Smooth muscle cell (in vitro differentiated cells): ENCODE measurements at regions not wholly inside any gene's neighbourhood (a gene's known extent, or its start where the extent isn't known, plus 50 kb on each side); places are given as distances from the start of the nearest gene placed in this dataset.

Experiments
- DNase-seq: peaks from one replicate; lab custom pipeline; 2025; ENCODE audit not compliant: unreplicated experiment; lab: John Stamatoyannopoulos, UW
- H2AFZ ChIP-seq: fragments of 200-600 bp; sonication (generic); 2 replicates; pipeline ENCODE4 v1.6.0; 2016; ENCODE audit warnings: antibody characterized with exemption, low read depth, mild to moderate bottlenecking
- H3F3A ChIP-seq: fragments of 200-600 bp; sonication (generic); 2 replicates; pipeline ENCODE4 v1.6.0; 2017; ENCODE audit warnings: antibody characterized with exemption, low read depth
- H3K27ac ChIP-seq: fragments of 200-600 bp; sonication (generic); 2 replicates; pipeline ENCODE4 v1.5.1; 2016; ENCODE audit warnings: low read depth, mild to moderate bottlenecking
- H3K27me3 ChIP-seq: fragments of 200-600 bp; sonication (generic); 2 replicates; pipeline ENCODE4 v1.6.1; 2016; ENCODE audit warnings: low read depth, mild to moderate bottlenecking
- H3K36me3 ChIP-seq: fragments of 200-600 bp; sonication (generic); 2 replicates; pipeline ENCODE4 v1.5.1; 2016; ENCODE audit warnings: low read depth
- H3K4me1 ChIP-seq: fragments of 200-600 bp; sonication (generic); 2 replicates; pipeline ENCODE4 v1.5.1; 2016; ENCODE audit warnings: low read depth
- H3K4me2 ChIP-seq: fragments of 200-600 bp; sonication (generic); 2 replicates; pipeline ENCODE4 v1.6.0; 2016; ENCODE audit warnings: mild to moderate bottlenecking
- H3K4me3 ChIP-seq: fragments of 200-600 bp; sonication (generic); 2 replicates; pipeline ENCODE4 v1.5.1; 2016; ENCODE audit warnings: mild to moderate bottlenecking
- H3K79me2 ChIP-seq: fragments of 200-600 bp; sonication (generic); 2 replicates; pipeline ENCODE4 v1.6.0; 2016; ENCODE audit warnings: low read depth, mild to moderate bottlenecking
- H3K9ac ChIP-seq: fragments of 200-600 bp; sonication (generic); 2 replicates; pipeline ENCODE4 v1.6.0; 2016; ENCODE audit warnings: low read depth
- H3K9me3 ChIP-seq: fragments of 200-600 bp; sonication (generic); replicated peaks from 2 replicates; pipeline ENCODE4 v1.5.1; 2016; ENCODE audit warnings: low read depth
- H4K20me1 ChIP-seq: fragments of 200-600 bp; sonication (generic); 2 replicates; pipeline ENCODE4 v1.6.0; 2016; ENCODE audit warnings: low read depth
- WGBS: methylation state at CpG from one replicate; pipeline ENCODE4 v1.1.7; 2016; ENCODE audit warnings: low lambda C conversion rate; 5-methylcytosine and 5-hydroxymethylcytosine counted together
- TF ChIP-seq, protein P1 (sequence below): fragments of 200-600 bp; sonication (generic); IDR thresholded peaks from 2 replicates; pipeline ENCODE4 v1.5.1; 2017; ENCODE audit warnings: borderline replicate concordance, mild to moderate bottlenecking, antibody characterized with exemption; ENCODE audit not compliant: insufficient read depth, poor library complexity, severe bottlenecking

DNA sequence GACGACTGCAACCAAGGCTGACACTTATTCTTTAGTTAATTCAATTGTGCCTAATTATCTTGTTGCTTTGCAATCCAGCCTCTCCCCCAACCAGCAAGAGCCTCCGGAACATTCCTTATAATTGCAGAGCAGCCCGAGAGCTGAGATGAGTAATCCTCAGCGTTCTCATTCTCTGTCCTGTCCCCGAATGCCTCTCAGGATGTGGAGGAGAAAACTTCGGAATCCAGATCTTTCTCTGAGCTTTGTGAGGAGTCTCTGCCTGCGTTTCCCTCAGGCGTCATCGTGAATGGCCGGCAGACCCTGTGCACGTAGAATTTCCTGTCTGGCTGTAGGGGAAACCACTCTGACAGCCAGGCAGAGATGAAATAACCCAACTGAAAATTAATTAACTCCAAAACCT lies 160.5 kb upstream of the DIO3 start:
- Histone ChIP-seq H2AFZ (peak overlapping the region; percentile 61), H3K4me1 (peaks cover 9% of the 10 kb centered on the region), H3K4me2 (peak overlapping the region; percentile 66), H3K36me3 (no peaks in the 10 kb centered on the region), H4K20me1 (no peaks in the 10 kb centered on the region), H3K27ac (peak overlapping the region; percentile 55), H3K4me3 (no peak overlapping the region), H3K79me2 (no peaks in the 10 kb centered on the region), H3K9me3 (no peaks in the 10 kb centered on the region), H3F3A (peaks cover 3% of the 10 kb centered on the region), H3K27me3 (no peaks in the 10 kb centered on the region), H3K9ac (no peak overlapping the region)
- 5% methylated on average over 11 of the region's 11 CpGs for WGBS
- DNase-seq, result no peak
- TF ChIP-seq, protein P1, sequence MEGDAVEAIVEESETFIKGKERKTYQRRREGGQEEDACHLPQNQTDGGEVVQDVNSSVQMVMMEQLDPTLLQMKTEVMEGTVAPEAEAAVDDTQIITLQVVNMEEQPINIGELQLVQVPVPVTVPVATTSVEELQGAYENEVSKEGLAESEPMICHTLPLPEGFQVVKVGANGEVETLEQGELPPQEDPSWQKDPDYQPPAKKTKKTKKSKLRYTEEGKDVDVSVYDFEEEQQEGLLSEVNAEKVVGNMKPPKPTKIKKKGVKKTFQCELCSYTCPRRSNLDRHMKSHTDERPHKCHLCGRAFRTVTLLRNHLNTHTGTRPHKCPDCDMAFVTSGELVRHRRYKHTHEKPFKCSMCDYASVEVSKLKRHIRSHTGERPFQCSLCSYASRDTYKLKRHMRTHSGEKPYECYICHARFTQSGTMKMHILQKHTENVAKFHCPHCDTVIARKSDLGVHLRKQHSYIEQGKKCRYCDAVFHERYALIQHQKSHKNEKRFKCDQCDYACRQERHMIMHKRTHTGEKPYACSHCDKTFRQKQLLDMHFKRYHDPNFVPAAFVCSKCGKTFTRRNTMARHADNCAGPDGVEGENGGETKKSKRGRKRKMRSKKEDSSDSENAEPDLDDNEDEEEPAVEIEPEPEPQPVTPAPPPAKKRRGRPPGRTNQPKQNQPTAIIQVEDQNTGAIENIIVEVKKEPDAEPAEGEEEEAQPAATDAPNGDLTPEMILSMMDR, result no peak

DNA sequence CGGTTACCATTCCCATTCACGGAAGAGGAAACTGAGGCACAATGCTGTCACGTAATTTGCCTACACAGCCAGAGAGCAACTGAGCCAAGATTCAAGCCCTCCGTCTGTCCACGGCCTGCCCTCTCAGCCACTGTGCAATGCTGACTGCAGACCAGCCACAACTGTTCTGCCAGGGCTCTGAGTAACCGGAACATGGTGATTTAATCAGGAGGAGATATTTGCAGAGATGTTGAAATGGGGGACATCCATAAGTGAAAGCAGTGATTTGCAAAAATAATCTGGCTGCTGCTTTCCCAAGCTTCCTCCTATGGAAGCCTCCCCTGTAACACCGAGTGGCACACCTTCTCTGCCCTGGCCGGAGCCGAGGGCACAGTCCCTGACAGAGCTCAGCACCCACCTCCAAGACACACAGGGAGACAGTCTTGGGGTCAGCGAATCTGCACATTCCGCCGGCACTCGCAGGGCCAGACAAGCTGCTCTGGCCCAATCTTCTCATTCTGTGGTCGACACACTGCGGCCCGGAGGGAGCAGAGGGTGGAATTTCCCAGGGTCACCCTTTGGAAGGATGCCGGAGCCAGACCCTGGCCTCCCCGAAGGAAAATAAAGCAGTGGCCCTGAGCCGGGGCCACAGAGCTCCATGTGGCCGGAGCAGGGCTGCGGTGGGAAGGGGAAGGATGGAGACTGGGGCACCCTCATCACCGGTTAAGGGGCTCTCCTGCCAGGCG lies 158.2 kb upstream of the DIO3 start:
- 82% methylated on average over 23 of the region's 23 CpGs for WGBS
- Histone ChIP-seq H3K36me3 (no peaks in the 10 kb centered on the region), H3K27ac (peak overlapping the region; percentile 37), H3K4me1 (peaks cover 9% of the 10 kb centered on the region), H3K9me3 (no peaks in the 10 kb centered on the region), H3K4me2 (no peak overlapping the region), H3F3A (peaks cover 3% of the 10 kb centered on the region), H3K27me3 (no peaks in the 10 kb centered on the region), H3K4me3 (no peak overlapping the region), H3K79me2 (no peaks in the 10 kb centered on the region), H3K9ac (no peak overlapping the region), H4K20me1 (no peaks in the 10 kb centered on the region), H2AFZ (no peak overlapping the region)
- no peak for DNase-seq
- TF ChIP-seq, protein P1, result no peak

DNA sequence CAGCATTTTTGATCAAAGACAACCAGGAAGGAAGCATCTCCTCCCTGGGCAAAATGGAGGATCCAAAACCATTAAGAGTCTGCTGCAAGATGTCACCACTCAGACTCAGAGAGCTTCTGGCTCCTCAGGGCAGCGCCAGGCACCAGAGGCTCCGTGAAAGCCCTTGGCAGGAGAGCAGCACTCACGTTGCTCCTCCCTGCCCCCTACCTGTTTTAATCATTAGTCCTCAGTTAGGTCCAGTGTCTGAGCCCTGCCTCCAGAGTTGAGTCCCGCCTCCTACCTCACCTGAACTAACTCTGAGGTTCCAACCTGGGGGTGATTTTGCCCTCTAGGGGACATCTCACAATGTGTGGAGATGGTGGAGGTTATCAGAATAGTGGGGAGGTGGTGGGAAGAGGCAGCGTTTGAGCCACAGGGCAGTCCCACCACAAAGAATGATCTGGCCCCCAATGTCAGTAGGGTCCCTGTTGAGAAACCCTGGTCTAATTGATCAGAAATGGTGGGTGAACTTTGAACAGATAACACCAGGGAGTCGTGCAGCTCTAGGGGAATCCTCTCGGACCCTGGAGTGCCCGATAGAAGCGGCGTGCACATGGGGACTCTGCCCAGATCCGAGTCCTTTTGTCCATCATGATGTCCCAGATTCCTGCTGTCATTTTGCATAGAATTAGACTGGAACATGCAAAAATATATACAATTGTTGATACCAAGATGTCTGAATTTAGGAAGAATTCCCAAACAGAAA lies 156.7 kb upstream of the DIO3 start:
- Histone ChIP-seq H3K79me2 (no peaks in the 10 kb centered on the region), H3K27ac (no peak overlapping the region), H3K27me3 (no peaks in the 10 kb centered on the region), H3F3A (peaks cover 3% of the 10 kb centered on the region), H3K36me3 (no peaks in the 10 kb centered on the region), H3K9me3 (no peaks in the 10 kb centered on the region), H3K4me3 (no peak overlapping the region), H4K20me1 (no peaks in the 10 kb centered on the region), H3K9ac (no peak overlapping the region), H2AFZ (no peak overlapping the region), H3K4me1 (peaks cover 9% of the 10 kb centered on the region), H3K4me2 (no peak overlapping the region)
- DNase-seq, result no peak
- TF ChIP-seq, protein P1, result no peak
- WGBS, result 82% methylated on average over 11 of the region's 11 CpGs
